T-cell (primary cell): ENCODE measurements at regions not wholly inside any gene's neighbourhood (a gene's known extent, or its start where the extent isn't known, plus 50 kb on each side); places are given as distances from the start of the nearest gene placed in this dataset.

Source experiments
- ATAC-seq, 4 experiments: fragments of 200-7000 bp in 3 of 4; fragments of 150-1000 bp in 1 of 4; cut with Tn5 transposase; replicated peaks in 1 of 4; 1 replicate in 3 of 4; 2 replicates in 1 of 4; pipeline ENCODE4 v1.10.0; 2021; ENCODE audit warnings: moderate library complexity in 3 of 4, mild to moderate bottlenecking in 2 of 4, moderate number of reproducible peaks in 1 of 4
- CTCF ChIA-PET, 2 donors: fragments of 300-600 bp; sonication (Branson Sonifier 250); formaldehyde crosslinking; loops; one replicate each; lab custom pipeline; 2022; ENCODE audit warnings: antibody characterized with exemption in 2 of 2; lab: Charles Lee
- POLR2A ChIA-PET, 2 donors: fragments of 300-600 bp; sonication (Branson Sonifier 250); formaldehyde crosslinking; loops; one replicate each; lab custom pipeline; 2022; ENCODE audit warnings: antibody characterized with exemption in 2 of 2; lab: Charles Lee
- DNase-seq, 35 experiments: peaks; one replicate each; pipeline versions ENCODE4 v3.0.0 to v3.0.0-alpha.2; 2013 to 2023
- H3K27ac ChIP-seq: one replicate; pipeline ENCODE4 v1.5.1; 2013; ENCODE audit warnings: low read length
- H3K27me3 ChIP-seq, 2 experiments: replicated peaks in 1 of 2; 1 replicate in 1 of 2; 2 replicates in 1 of 2; pipeline versions ENCODE4 v1.6.1 to v1.7.0; 2013; ENCODE audit warnings: low read length in 1 of 2, mixed read lengths in 1 of 2; ENCODE audit not compliant: control insufficient read depth in 2 of 2, insufficient read depth in 2 of 2; ENCODE audit errors: extremely low read depth in 1 of 2
- H3K36me3 ChIP-seq, 2 donors: 1 replicate in 1 of 2; 2 replicates in 1 of 2; pipeline versions ENCODE4 v1.6.1 to v1.7.0; 2013; ENCODE audit warnings: low read length in 1 of 2; ENCODE audit not compliant: control insufficient read depth in 2 of 2, insufficient read depth in 1 of 2; ENCODE audit errors: extremely low read depth in 1 of 2
- H3K4me1 ChIP-seq, 2 experiments: 1 replicate in 1 of 2; 2 replicates in 1 of 2; pipeline versions ENCODE4 v1.6.1 to v1.7.0; 2013; ENCODE audit warnings: low read length in 2 of 2, mixed read lengths in 1 of 2; ENCODE audit not compliant: insufficient read depth in 2 of 2, control insufficient read depth in 1 of 2; ENCODE audit errors: extremely low read depth in 1 of 2
- H3K4me3 ChIP-seq, 2 donors: 1 replicate in 1 of 2; 2 replicates in 1 of 2; pipeline versions ENCODE4 v1.5.1 to v1.7.0; 2013; ENCODE audit warnings: mild to moderate bottlenecking in 2 of 2, low read length in 1 of 2, moderate library complexity in 1 of 2; ENCODE audit not compliant: control insufficient read depth in 1 of 2; ENCODE audit errors: extremely low read depth in 1 of 2
- H3K9me3 ChIP-seq: 2 replicates; pipeline ENCODE4 v1.7.0; 2013
- H3K27ac Mint-ChIP-seq, 2 donors: one replicate each; pipeline ENCODE4 v1.8.0; 2020 to 2021; ENCODE audit warnings: mild to moderate bottlenecking in 2 of 2, mixed read lengths in 2 of 2
- H3K27me3 Mint-ChIP-seq, 2 donors: one replicate each; pipeline ENCODE4 v1.8.0; 2021 to 2022; ENCODE audit warnings: mixed read lengths in 2 of 2
- H3K36me3 Mint-ChIP-seq: one replicate; pipeline ENCODE4 v1.8.0; 2021; ENCODE audit warnings: mixed read lengths
- H3K4me1 Mint-ChIP-seq, 3 donors: one replicate each; pipeline ENCODE4 v1.8.0; 2020 to 2022; ENCODE audit warnings: mixed read lengths in 3 of 3, mild to moderate bottlenecking in 1 of 3
- H3K4me3 Mint-ChIP-seq, 3 donors: one replicate each; pipeline ENCODE4 v1.8.0; 2020 to 2022; ENCODE audit warnings: mild to moderate bottlenecking in 3 of 3, mixed read lengths in 3 of 3, moderate library complexity in 3 of 3
- H3K9me3 Mint-ChIP-seq, 3 donors: one replicate each; pipeline ENCODE4 v1.8.0; 2020 to 2022; ENCODE audit warnings: mixed read lengths in 3 of 3
- WGBS: methylation state at CpG from one replicate; pipeline ENCODE4 v1.1.5; 2013; ENCODE audit warnings: missing lambda C conversion rate; ENCODE audit not compliant: insufficient coverage; 5-methylcytosine and 5-hydroxymethylcytosine counted together

DNA sequence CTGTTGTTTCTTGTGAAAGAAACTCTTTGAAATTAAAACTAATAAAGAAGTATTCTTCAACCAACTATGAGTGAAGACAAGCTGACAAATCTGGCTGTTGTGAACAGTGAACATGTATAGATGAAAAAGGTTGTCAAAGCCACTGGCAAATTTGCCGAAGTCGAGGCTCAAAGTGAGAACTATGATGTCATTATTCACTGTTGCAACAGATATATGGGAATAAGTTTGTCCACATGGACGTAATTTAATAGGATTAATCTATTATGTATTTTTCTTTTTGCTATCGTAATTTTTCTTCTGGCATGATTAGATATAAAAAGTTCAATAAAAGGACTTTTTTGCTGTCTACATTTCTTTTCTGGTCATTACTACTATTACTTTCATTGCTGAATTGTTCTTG, 223.2 kb upstream of the ZNF507 start:
- ATAC-seq = no peak
- Mint-ChIP-seq H3K4me1 (no peaks in the 10 kb centered on the region), H3K27me3 (peaks cover 4 to 13% of the 10 kb centered on the region in 2 donors), H3K4me3 (no peak overlapping the region), H3K27ac (no peak overlapping the region), H3K36me3 (no peaks in the 10 kb centered on the region), H3K9me3 (peaks cover 4 to 15% (median 14%) of the 10 kb centered on the region in 3 donors)
- ChIA-PET CTCF (no interaction called here), POLR2A (no interaction called here)
- Histone ChIP-seq H3K4me1 (no peaks in the 10 kb centered on the region), H3K9me3 (no peaks in the 10 kb centered on the region), H3K27me3 (peaks cover 0 to 24% of the 10 kb centered on the region in 2 experiments), H3K4me3 (no peak overlapping the region), H3K27ac (no peak overlapping the region), H3K36me3 (no peaks in the 10 kb centered on the region)
- no peak for DNase-seq
- 83% methylated on average over 2 of the region's 4 CpGs for WGBS

DNA sequence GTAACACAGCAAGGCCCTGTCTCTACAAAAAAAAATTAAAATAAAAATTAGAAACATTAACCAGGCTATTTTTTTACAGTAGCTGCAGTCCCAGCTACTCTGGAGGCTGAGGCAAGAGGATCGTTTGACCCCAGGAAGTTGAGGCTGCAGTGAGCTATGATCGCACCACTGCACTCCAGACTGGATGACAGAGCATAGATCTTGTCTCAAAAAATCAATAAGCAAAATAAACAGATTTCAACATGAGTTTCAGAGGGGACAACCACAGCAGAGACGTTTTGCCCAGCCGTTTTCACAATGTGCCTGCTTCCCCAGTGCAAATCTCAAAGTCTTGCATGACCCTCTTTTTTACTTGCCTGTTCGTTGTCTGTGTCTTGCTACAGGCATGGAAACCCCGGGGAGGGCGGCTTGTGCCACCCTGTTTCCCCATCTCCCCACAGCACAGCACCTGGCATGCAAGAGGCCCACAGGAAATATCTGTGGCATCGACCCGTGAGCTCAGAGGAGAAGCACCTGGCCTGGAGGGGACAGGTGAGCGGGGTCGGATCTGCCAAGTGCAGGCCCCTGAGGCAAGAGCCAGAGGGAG, 222.0 kb upstream of the ZNF507 start:
- WGBS = 24% methylated on average over 9 of the region's 11 CpGs
- CTCF ChIA-PET = no interaction called here

DNA sequence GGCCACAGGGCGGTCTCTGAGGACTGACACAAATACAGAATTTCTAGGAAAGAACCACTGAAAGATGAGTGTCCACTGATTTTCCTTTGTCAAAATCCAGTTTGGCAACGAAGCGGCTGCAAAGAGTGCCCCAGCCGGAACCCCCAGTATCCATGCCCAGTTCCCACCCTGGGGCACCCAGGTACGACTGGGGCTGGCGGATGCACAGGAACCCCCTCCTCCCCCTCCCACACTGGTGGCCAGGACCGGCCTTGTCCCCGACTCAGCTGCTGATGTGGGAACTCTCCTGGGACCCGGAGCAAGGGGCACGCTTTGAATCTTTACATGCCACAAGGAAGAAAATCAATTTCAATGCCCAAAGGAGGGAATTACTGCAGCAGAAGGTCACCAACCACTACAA, 220.8 kb upstream of the ZNF507 start:
- Mint-ChIP-seq H3K27ac (no peak overlapping the region), H3K27me3 (peaks cover 4 to 15% of the 10 kb centered on the region in 2 donors), H3K4me3 (no peak overlapping the region), H3K36me3 (no peaks in the 10 kb centered on the region), H3K4me1 (no peaks in the 10 kb centered on the region), H3K9me3 (peaks cover 0 to 5% (median 4%) of the 10 kb centered on the region in 3 donors)
- H3K27ac ChIP-seq = no peak overlapping the region
- POLR2A ChIA-PET = no interaction called here
- H3K4me1 ChIP-seq = no peaks in the 10 kb centered on the region
- CTCF ChIA-PET = no interaction called here
- H3K27me3 ChIP-seq = peaks cover 0 to 24% of the 10 kb centered on the region in 2 experiments
- 83% methylated on average over 8 of the region's 10 CpGs for WGBS
- DNase-seq (no peak), ATAC-seq (no peak)
- no peaks in the 10 kb centered on the region for H3K9me3 ChIP-seq
- no peaks in the 10 kb centered on the region for H3K36me3 ChIP-seq
- no peak overlapping the region for H3K4me3 ChIP-seq

More for the DNA sequence above, 222.0 kb upstream of the ZNF507 start:
- Mint-ChIP-seq H3K9me3 (peaks cover 3 to 8% (median 7%) of the 10 kb centered on the region in 3 donors), H3K4me3 (no peak overlapping the region), H3K36me3 (no peaks in the 10 kb centered on the region), H3K4me1 (no peaks in the 10 kb centered on the region), H3K27ac (no peak overlapping the region), H3K27me3 (peaks cover 4 to 13% of the 10 kb centered on the region in 2 donors)
- H3K27me3 ChIP-seq = peaks cover 0 to 24% of the 10 kb centered on the region in 2 experiments
- ATAC-seq (no peak), DNase-seq (no peak)
- no peak overlapping the region for H3K27ac ChIP-seq
- H3K4me1 ChIP-seq = no peaks in the 10 kb centered on the region
- no peaks in the 10 kb centered on the region for H3K9me3 ChIP-seq
- POLR2A ChIA-PET = no interaction called here
- no peaks in the 10 kb centered on the region for H3K36me3 ChIP-seq
- H3K4me3 ChIP-seq = no peak overlapping the region

DNA sequence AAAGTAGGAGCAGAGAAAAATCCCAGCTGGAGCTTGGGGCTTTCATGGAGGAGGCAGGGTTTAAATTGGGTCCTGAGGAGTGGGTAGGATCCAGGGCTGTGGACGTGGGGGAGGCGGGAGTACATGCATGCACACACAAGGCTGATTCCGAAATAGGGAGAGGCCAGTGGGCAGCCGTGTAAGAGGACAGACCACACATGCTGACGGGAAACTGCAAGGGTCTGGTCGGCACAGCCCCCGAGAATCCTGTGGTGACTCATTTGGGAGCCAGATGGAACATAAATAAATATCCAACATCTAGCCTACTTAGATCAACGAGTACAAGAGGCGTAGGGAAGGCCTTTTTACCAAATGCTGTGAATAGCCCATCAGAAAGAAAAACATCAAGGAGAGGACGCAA, 216.3 kb upstream of the ZNF507 start:
- ATAC-seq (no peak), DNase-seq (no peak)
- Mint-ChIP-seq H3K4me1 (no peaks in the 10 kb centered on the region), H3K27ac (no peak overlapping the region), H3K36me3 (no peaks in the 10 kb centered on the region), H3K9me3 (peaks cover 0 to 4% (median 0%) of the 10 kb centered on the region in 3 donors), H3K4me3 (no peak overlapping the region), H3K27me3 (peaks cover 2 to 3% of the 10 kb centered on the region in 2 donors)
- ChIA-PET CTCF (no interaction called here), POLR2A (no interaction called here)
- 65% methylated on average over 4 of the region's 10 CpGs for WGBS
- Histone ChIP-seq H3K4me3 (no peak overlapping the region), H3K27ac (no peak overlapping the region), H3K9me3 (no peaks in the 10 kb centered on the region), H3K36me3 (no peaks in the 10 kb centered on the region), H3K4me1 (no peaks in the 10 kb centered on the region), H3K27me3 (peaks cover 0 to 10% of the 10 kb centered on the region in 2 experiments)

DNA sequence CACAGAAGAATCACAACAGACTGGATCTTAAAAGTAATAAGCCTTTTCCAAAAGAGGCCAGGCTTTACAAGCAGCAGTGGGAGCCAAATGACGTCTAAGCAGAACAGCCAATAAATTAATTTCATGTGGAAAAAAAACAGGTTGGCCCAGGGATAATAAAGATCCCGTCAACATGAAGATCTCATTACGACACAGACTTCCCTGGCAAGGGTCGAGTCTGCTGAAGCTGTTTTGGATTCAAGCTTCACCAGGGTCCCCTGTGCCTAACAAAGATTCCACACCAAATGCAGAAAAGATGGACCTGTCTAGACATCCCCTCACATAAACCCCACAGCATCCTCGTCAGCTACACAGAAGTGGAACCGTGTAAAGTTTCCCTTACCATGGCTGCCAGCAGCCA, 215.1 kb upstream of the ZNF507 start:
- no peaks in the 10 kb centered on the region for H3K36me3 Mint-ChIP-seq
- Histone ChIP-seq H3K4me3 (no peak overlapping the region), H3K36me3 (no peaks in the 10 kb centered on the region), H3K9me3 (no peaks in the 10 kb centered on the region), H3K4me1 (no peaks in the 10 kb centered on the region), H3K27me3 (peaks cover 0 to 3% of the 10 kb centered on the region in 2 experiments), H3K27ac (no peak overlapping the region)
- POLR2A ChIA-PET = no interaction called here
- no peaks in the 10 kb centered on the region for H3K4me1 Mint-ChIP-seq
- peaks cover 2 to 3% of the 10 kb centered on the region in 2 donors for H3K27me3 Mint-ChIP-seq
- WGBS = 72% methylated on average over 5 of the region's 6 CpGs
- H3K27ac Mint-ChIP-seq = no peak overlapping the region
- DNase-seq (no peak), ATAC-seq (no peak)
- CTCF ChIA-PET = no interaction called here
- peaks cover 0 to 4% (median 0%) of the 10 kb centered on the region in 3 donors for H3K9me3 Mint-ChIP-seq
- no peak overlapping the region for H3K4me3 Mint-ChIP-seq

DNA sequence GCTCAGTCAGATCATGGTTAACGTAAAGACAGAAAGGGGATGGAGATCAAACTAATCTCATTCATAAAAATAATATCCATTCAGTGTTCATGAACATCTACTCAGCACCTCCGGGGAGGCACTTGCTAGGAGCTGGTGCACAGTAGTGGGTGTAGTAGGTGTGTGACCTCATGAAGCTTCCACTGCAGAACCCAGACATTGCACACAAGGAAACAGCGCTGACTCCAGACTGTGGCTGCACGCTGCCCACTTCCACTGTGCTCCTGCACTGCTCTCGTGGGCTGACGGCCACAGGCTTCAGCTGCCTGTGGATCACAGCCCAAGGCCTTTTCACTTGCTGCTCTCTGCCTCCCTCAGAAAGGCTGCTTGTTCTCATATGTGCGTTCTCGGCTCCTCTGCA, 214.4 kb upstream of the ZNF507 start:
- POLR2A ChIA-PET = no interaction called here
- Histone ChIP-seq H3K4me3 (no peak overlapping the region), H3K4me1 (no peaks in the 10 kb centered on the region), H3K27me3 (peaks cover 0 to under 1% of the 10 kb centered on the region in 2 experiments), H3K27ac (no peak overlapping the region), H3K36me3 (no peaks in the 10 kb centered on the region), H3K9me3 (no peaks in the 10 kb centered on the region)
- 84% methylated on average over 6 of the region's 8 CpGs for WGBS
- no peak overlapping the region for H3K27ac Mint-ChIP-seq
- peaks cover 2 to 3% of the 10 kb centered on the region in 2 donors for H3K27me3 Mint-ChIP-seq
- no peaks in the 10 kb centered on the region for H3K36me3 Mint-ChIP-seq
- no peaks in the 10 kb centered on the region for H3K4me1 Mint-ChIP-seq
- DNase-seq (no peak), ATAC-seq (no peak)
- CTCF ChIA-PET = no interaction called here
- peaks cover 0 to 6% (median 0%) of the 10 kb centered on the region in 3 donors for H3K9me3 Mint-ChIP-seq
- no peak overlapping the region for H3K4me3 Mint-ChIP-seq
